ENCODE measurements at regions not wholly inside any gene's neighbourhood (a gene's known extent, or its start where the extent isn't known, plus 50 kb on each side); places are given as distances from the start of the nearest gene placed in this dataset.

DNA sequence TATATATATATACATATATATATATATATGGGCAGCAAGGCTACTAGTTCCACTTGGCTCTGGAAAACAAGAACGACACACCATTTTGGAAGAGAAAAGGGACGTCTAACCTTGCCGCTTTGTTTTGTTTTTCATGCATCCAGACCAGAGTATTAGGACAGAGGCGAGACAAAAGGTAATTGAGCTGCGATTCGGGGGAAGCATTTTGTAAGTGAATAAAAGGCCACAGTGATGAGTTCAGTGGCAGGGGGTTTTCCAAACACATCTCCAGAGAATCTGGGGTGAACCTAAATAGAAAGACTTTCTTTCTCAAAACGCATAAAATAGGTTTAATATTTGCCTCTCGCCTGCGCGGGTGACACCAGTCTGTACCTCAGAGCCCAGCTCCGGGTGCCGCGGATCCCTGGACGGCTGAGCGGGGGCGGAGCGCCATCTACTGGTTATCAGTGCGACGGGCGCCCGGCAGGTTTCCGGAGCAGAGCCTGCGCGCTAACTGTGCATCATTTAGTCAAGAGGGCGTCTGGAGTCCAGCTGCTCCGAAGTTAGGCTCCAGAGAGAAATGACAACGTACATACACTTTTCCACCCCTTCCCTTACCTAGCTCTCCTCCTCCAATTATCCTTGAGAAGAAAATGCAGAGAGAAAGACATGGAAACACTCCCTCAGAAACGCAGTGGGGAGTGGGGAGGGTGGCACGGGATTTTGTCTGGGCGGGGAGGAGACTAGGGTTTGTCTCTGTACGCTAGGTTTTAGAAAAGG, 262.3 kb downstream of the TBC1D4 start:
- no peak overlapping the region for H3K27ac ChIP-seq (ENCODE audit: low read depth in 1 of 2, low read length in 2 of 2)
- no peaks in the 10 kb centered on the region for H3K9me3 ChIP-seq (ENCODE audit: control insufficient read depth, low read length)
- DNase-seq (peak; percentile 84 to 95), ATAC-seq (ENCODE audit: low FRiP score) (peak; percentile 90)
- no peaks in the 10 kb centered on the region for H3K4me1 ChIP-seq (ENCODE audit: control insufficient read depth in 1 of 2, insufficient read depth in 2 of 2, low read length in 2 of 2)
- H3K36me3 ChIP-seq (ENCODE audit: control insufficient read depth in 1 of 2, insufficient read depth in 2 of 2, low read length in 1 of 2), result no peaks in the 10 kb centered on the region
- no peaks in the 10 kb centered on the region for H3K27me3 ChIP-seq (ENCODE audit: control insufficient read depth in 1 of 2, insufficient read depth in 2 of 2, low read length in 1 of 2)
- intact Hi-C loops (cut with DNase I), result loop anchor here in 1 of 2 donors (10.0 kb wide), 1 partner anchor 1465 kb away; no protein-coding TSS in a partner anchor
- H3K4me3 ChIP-seq (ENCODE audit: low read length in 2 of 2), result no peak overlapping the region
- 6 to 7% methylated on average over 31 of the region's 31 CpGs for WGBS, 2 donors

DNA sequence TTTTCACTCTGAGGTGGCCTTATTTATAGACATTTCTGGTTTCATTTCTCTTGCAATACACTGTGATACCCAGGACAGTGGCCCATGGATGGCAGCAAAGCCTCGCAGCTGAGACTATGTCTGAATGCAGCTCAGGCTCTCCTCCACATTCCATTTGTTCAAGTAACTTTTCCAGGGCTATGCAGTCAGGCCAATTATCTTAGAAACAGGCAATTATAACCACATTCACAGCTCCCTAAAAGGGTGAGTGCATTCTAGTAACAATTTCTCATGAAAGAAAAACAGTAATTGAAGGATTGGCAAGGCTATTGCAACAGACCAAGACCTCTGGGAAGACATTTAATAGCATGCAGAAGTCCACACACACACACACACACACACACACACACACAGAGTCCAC, 264.0 kb downstream of the TBC1D4 start:
- no peak for ATAC-seq (ENCODE audit: low FRiP score)
- Histone ChIP-seq H3K27me3 (ENCODE audit: control insufficient read depth in 1 of 2, insufficient read depth in 2 of 2, low read length in 1 of 2) (no peaks in the 10 kb centered on the region), H3K36me3 (ENCODE audit: control insufficient read depth in 1 of 2, insufficient read depth in 2 of 2, low read length in 1 of 2) (no peaks in the 10 kb centered on the region), H3K4me1 (ENCODE audit: control insufficient read depth in 1 of 2, insufficient read depth in 2 of 2, low read length in 2 of 2) (no peaks in the 10 kb centered on the region), H3K4me3 (ENCODE audit: low read length in 2 of 2) (no peak overlapping the region), H3K27ac (ENCODE audit: low read depth in 1 of 2, low read length in 2 of 2) (no peak overlapping the region), H3K9me3 (ENCODE audit: control insufficient read depth, low read length) (no peaks in the 10 kb centered on the region)
- intact Hi-C loops (cut with DNase I), result no loop called here
- WGBS, 2 donors, result 24 to 56% methylated on average over 1 of the region's 1 CpG
- DNase-seq, result no peak

DNA sequence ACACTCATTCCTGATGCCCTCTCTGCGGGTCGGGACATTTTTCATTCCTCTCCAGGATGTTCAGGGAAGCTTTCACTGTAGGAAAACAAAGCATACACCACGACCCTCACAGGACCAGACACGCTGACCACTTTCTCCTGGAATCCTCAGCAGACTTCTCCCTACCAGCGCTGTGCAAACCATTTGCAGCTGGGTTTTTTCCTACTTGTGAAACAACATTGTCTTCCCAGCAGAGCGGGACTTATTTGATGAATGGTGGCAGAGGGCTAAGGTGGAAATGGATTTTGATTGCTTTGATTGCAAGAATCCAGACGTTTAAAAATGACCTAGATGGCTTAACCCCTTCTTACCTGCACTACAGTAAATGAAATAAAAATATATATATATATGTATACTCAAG, 265.9 kb downstream of the TBC1D4 start:
- intact Hi-C loops (cut with DNase I), result no loop called here
- ATAC-seq (ENCODE audit: low FRiP score), result no peak

DNA sequence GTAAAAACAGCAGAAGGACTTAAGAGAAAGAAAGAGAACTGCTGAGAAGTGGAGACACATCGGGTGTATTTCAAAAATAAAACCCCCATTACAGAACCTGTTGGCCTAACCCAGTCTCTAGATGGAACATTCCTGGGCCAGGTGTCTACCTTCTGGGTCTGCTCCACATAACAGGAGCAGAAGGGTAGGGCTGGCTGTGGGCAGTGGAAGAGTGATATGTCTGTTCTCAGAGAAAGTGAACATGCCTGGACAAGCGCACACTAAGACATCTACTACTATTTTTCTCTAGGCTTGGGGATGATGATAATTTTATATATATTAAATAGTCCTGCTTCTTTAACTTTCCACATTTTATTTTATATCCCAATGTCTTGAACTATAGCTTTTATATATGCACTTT, 267.1 kb downstream of the TBC1D4 start:
- H3K4me1 ChIP-seq (ENCODE audit: control insufficient read depth in 1 of 2, insufficient read depth in 2 of 2, low read length in 2 of 2), result no peaks in the 10 kb centered on the region
- intact Hi-C loops (cut with DNase I), result no loop called here
- H3K27ac ChIP-seq (ENCODE audit: low read depth in 1 of 2, low read length in 2 of 2), result no peak overlapping the region
- 98 to 100% methylated on average over 2 of the region's 2 CpGs for WGBS, 2 donors
- H3K4me3 ChIP-seq (ENCODE audit: low read length in 2 of 2), result no peak overlapping the region
- H3K27me3 ChIP-seq (ENCODE audit: control insufficient read depth in 1 of 2, insufficient read depth in 2 of 2, low read length in 1 of 2), result no peaks in the 10 kb centered on the region
- DNase-seq, result no peak
- no peaks in the 10 kb centered on the region for H3K9me3 ChIP-seq (ENCODE audit: control insufficient read depth, low read length)
- no peaks in the 10 kb centered on the region for H3K36me3 ChIP-seq (ENCODE audit: control insufficient read depth in 1 of 2, insufficient read depth in 2 of 2, low read length in 1 of 2)
- no peak for ATAC-seq (ENCODE audit: low FRiP score)

More for the DNA sequence above, 265.9 kb downstream of the TBC1D4 start:
- Histone ChIP-seq H3K27ac (ENCODE audit: low read depth in 1 of 2, low read length in 2 of 2) (no peak overlapping the region), H3K4me1 (ENCODE audit: control insufficient read depth in 1 of 2, insufficient read depth in 2 of 2, low read length in 2 of 2) (no peaks in the 10 kb centered on the region), H3K9me3 (ENCODE audit: control insufficient read depth, low read length) (no peaks in the 10 kb centered on the region), H3K4me3 (ENCODE audit: low read length in 2 of 2) (no peak overlapping the region), H3K27me3 (ENCODE audit: control insufficient read depth in 1 of 2, insufficient read depth in 2 of 2, low read length in 1 of 2) (no peaks in the 10 kb centered on the region), H3K36me3 (ENCODE audit: control insufficient read depth in 1 of 2, insufficient read depth in 2 of 2, low read length in 1 of 2) (no peaks in the 10 kb centered on the region)
- WGBS, 2 donors, result 23 to 26% methylated on average over 7 of the region's 7 CpGs
- no peak for DNase-seq

DNA sequence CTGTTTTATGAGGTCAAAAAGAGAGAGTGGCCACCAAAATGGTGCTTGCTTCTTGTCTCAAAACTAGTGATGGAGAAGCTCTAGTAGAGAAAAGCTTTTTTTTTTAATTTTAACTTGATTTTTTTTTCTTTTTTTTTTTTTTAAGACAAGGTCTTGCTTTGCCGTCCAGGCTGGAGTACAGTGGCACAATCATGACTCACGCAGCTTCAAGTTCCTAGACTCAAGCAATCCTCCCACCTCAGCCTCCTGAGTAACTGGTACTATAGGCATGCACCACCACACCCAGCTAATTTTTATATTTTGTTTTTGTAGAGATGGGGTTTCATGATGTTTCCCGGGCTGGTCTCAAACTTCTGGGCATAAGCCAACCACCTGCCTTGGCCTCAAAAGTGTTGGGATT, 279.0 kb downstream of the TBC1D4 start:
- intact Hi-C loops (cut with DNase I), result no loop called here
- no peaks in the 10 kb centered on the region for H3K4me1 ChIP-seq (ENCODE audit: control insufficient read depth in 1 of 2, insufficient read depth in 2 of 2, low read length in 2 of 2)
- whole genome bisulfite sequencing, 2 donors, result 91 to 93% methylated on average over 3 of the region's 3 CpGs

DNA sequence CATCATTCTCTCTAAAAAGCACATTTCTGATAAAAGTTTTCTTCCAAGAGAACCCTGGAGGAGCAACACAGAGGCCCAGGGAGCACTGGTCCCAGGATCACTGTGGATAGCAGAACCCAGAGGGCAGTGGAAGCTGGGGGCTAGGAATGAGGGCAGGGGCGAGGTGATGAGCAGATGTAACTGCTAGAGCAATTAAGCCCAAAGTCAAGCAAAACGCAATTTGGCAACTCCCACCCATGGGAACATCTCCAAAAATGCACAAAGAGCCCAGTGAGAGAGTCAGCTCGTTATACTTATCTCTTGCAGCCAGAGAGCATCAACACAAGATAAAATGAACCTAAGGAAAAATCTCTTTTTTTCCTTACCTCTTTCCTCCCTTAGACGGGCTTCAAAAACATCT, 284.2 kb downstream of the TBC1D4 start:
- no peaks in the 10 kb centered on the region for H3K27me3 ChIP-seq (ENCODE audit: control insufficient read depth in 1 of 2, insufficient read depth in 2 of 2, low read length in 1 of 2)
- intact Hi-C loops (cut with DNase I), result no loop called here
- WGBS, 2 donors, result 59 to 61% methylated on average over 4 of the region's 4 CpGs
- H3K9me3 ChIP-seq (ENCODE audit: control insufficient read depth, low read length), result no peaks in the 10 kb centered on the region
- no peak for ATAC-seq (ENCODE audit: low FRiP score)
- no peak for DNase-seq
- H3K4me3 ChIP-seq (ENCODE audit: low read length in 2 of 2), result no peak overlapping the region
- no peaks in the 10 kb centered on the region for H3K36me3 ChIP-seq (ENCODE audit: control insufficient read depth in 1 of 2, insufficient read depth in 2 of 2, low read length in 1 of 2)
- no peak overlapping the region for H3K27ac ChIP-seq (ENCODE audit: low read depth in 1 of 2, low read length in 2 of 2)
- peaks cover 2 to 8% of the 10 kb centered on the region in 2 donors for H3K4me1 ChIP-seq (ENCODE audit: control insufficient read depth in 1 of 2, insufficient read depth in 2 of 2, low read length in 2 of 2)

More for the DNA sequence above, 279.0 kb downstream of the TBC1D4 start:
- DNase-seq (no peak), ATAC-seq (ENCODE audit: low FRiP score) (no peak)
- Histone ChIP-seq H3K4me3 (ENCODE audit: low read length in 2 of 2) (no peak overlapping the region), H3K36me3 (ENCODE audit: control insufficient read depth in 1 of 2, insufficient read depth in 2 of 2, low read length in 1 of 2) (no peaks in the 10 kb centered on the region), H3K27ac (ENCODE audit: low read depth in 1 of 2, low read length in 2 of 2) (no peak overlapping the region), H3K27me3 (ENCODE audit: control insufficient read depth in 1 of 2, insufficient read depth in 2 of 2, low read length in 1 of 2) (no peaks in the 10 kb centered on the region), H3K9me3 (ENCODE audit: control insufficient read depth, low read length) (no peaks in the 10 kb centered on the region)

DNA sequence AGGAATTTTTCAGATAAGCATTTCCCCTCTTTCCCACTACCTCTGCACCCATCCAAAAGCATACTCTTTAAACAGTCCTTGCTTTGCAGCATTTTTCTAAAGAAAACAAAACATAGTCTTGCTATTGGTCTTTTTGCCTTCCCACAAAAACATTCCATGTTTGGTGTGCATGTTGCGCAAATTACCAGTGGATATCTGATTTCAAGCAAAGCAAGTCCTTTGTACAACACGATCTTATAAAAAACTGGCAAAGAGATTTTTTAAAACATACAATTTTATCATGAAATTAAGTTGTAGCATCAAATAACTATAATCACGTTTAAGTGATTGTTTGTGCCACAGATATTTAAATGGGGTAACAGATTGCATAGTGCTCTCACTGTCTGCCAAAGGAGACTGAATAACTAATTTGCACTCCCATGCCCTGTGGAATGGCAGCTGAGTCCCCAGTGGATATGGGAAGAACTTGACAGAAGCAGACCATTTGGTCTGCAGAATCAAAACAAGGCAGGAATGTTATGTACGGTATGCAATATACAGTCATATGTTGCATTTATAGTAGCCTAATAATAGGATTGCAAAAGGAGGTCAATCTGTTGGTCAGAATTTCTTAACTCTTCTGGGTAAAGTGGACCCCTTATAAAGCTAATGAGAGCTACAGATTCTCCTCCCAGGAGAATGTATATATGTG, 285.7 kb downstream of the TBC1D4 start:
- Histone ChIP-seq H3K36me3 (ENCODE audit: control insufficient read depth in 1 of 2, insufficient read depth in 2 of 2, low read length in 1 of 2) (no peaks in the 10 kb centered on the region), H3K4me1 (ENCODE audit: control insufficient read depth in 1 of 2, insufficient read depth in 2 of 2, low read length in 2 of 2) (peaks cover 2 to 8% of the 10 kb centered on the region in 2 donors), H3K9me3 (ENCODE audit: control insufficient read depth, low read length) (no peaks in the 10 kb centered on the region), H3K27ac (ENCODE audit: low read depth in 1 of 2, low read length in 2 of 2) (no peak overlapping the region), H3K4me3 (ENCODE audit: low read length in 2 of 2) (no peak overlapping the region), H3K27me3 (ENCODE audit: control insufficient read depth in 1 of 2, insufficient read depth in 2 of 2, low read length in 1 of 2) (no peaks in the 10 kb centered on the region)
- intact Hi-C loops (cut with DNase I), result no loop called here
- DNase-seq, result no peak
- 34 to 38% methylated on average over 4 of the region's 4 CpGs for WGBS, 2 donors
- no peak for ATAC-seq (ENCODE audit: low FRiP score)

DNA sequence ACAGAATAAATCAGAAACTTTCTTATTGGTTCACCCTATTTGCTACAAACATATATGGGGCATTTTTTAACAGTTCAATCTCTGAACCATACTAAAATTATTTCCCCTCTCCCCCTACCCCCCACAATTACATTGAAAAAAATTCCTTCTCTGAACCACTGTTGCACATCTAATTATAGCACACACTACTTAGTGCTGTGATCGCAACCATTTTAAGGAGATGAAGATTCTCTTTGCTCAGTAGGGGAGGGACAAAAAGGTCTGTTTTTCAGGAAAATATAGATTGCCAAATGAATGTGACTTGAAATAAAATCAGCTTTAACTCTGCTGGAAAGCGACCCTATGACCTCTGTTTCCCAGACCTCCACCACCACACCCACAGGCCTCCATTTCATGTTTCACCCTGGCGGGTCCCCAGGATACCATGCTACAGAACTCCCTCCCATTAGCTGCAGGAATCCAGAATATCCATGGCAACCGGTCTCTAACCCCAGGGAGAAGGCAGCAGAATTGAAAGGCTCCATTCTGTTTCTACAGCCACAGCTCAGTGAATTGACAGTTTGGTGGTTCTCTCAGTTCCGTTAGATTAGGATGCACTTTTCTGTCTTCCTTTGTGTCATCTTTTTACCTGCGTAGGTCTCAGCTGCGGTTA, 286.3 kb downstream of the TBC1D4 start:
- H3K36me3 ChIP-seq (ENCODE audit: control insufficient read depth in 1 of 2, insufficient read depth in 2 of 2, low read length in 1 of 2), result no peaks in the 10 kb centered on the region
- intact Hi-C loops (cut with DNase I), result no loop called here
- H3K4me3 ChIP-seq (ENCODE audit: low read length in 2 of 2), result no peak overlapping the region
- no peak for ATAC-seq (ENCODE audit: low FRiP score)
- peaks cover 2 to 8% of the 10 kb centered on the region in 2 donors for H3K4me1 ChIP-seq (ENCODE audit: control insufficient read depth in 1 of 2, insufficient read depth in 2 of 2, low read length in 2 of 2)
- no peaks in the 10 kb centered on the region for H3K9me3 ChIP-seq (ENCODE audit: control insufficient read depth, low read length)
- WGBS, 2 donors, result 69% methylated on average over 7 of the region's 7 CpGs
- H3K27ac ChIP-seq (ENCODE audit: low read depth in 1 of 2, low read length in 2 of 2), result no peak overlapping the region
- no peak for DNase-seq
- no peaks in the 10 kb centered on the region for H3K27me3 ChIP-seq (ENCODE audit: control insufficient read depth in 1 of 2, insufficient read depth in 2 of 2, low read length in 1 of 2)
